Left ventricle myocardium inferior (tissue), 1 donor: ENCODE measurements at regions not wholly inside any gene's neighbourhood (a gene's known extent, or its start where the extent isn't known, plus 50 kb on each side); places are given as distances from the start of the nearest gene placed in this dataset.

ENCODE experiments used
- DNase-seq: peaks from one replicate; pipeline ENCODE4 v3.0.0-alpha.2; 2020
- H3K27ac ChIP-seq: fragments of 200-600 bp; replicated peaks from 2 replicates; pipeline ENCODE4 v1.8.0; 2021
- H3K27me3 ChIP-seq: fragments of 200-600 bp; 2 replicates; pipeline ENCODE4 v1.8.0; 2021; ENCODE audit warnings: low read depth
- H3K36me3 ChIP-seq: fragments of 200-600 bp; 2 replicates; pipeline ENCODE4 v1.8.0; 2021
- H3K4me1 ChIP-seq: fragments of 200-600 bp; 2 replicates; pipeline ENCODE4 v1.8.0; 2021
- H3K4me3 ChIP-seq: fragments of 200-600 bp; 2 replicates; pipeline ENCODE4 v1.8.0; 2021; ENCODE audit warnings: mild to moderate bottlenecking, moderate library complexity
- H3K9me3 ChIP-seq: fragments of 200-600 bp; replicated peaks from 2 replicates; pipeline ENCODE4 v1.8.0; 2021
- CTCF ChIP-seq: fragments of 200-600 bp; IDR thresholded peaks from 2 replicates; pipeline ENCODE4 v1.8.0; 2021; ENCODE audit warnings: antibody characterized with exemption, mild to moderate bottlenecking, borderline replicate concordance
- intact Hi-C: fragments of 100-400 bp; cut with micrococcal nuclease; formaldehyde crosslinking; loops from one replicate; pipeline ENCODE4 v1.11.0; 2022
- donor health status: DM: no; HTN: yes; CAD: no; lungs with severe emphysema.

DNA sequence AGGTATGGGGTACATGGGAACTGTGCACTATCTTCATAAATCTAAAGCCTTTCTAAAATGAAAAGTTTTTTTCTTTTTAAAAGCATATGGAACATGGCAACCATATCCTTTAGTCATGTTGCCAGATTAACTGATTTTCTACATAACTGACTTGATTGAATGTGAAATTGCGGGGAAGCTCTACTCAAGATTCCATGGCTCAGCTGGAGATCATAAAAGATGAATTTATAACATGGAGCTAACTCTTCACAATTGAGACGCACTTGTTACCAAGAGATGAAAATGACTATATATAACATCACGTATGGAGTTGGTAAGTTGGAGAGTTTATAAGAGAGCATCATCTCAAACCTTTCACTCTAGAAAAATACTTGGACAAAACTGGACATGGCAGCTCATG is 190.2 kb upstream of the MYO3A start:
- Histone ChIP-seq H3K4me3 (no peak overlapping the region), H3K4me1 (no peaks in the 10 kb centered on the region), H3K27ac (no peak overlapping the region), H3K36me3 (no peaks in the 10 kb centered on the region), H3K9me3 (no peaks in the 10 kb centered on the region), H3K27me3 (peaks cover 9% of the 10 kb centered on the region)
- no peak for TF ChIP-seq CTCF
- intact Hi-C loops = no loop called here
- no peak for DNase-seq

DNA sequence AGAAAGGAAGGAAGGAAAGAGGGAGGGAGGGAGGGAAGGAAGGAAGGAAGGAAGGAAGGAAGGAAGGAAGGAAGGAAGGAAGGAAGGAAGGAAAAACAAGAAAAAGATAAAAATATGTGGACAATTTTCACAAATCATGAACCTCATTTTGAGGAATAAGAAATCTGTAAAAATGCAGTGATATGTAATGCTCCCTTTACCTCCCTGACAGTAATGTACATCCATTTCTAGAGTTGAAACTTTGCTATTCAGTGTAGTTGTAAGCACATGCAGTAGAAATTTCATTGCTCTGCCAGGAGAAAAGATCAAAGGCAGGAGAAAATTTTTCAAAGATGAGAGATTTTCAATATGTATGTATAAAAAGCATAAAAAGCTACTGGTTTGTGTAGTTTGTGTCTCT is 189.5 kb upstream of the MYO3A start:
- intact Hi-C loops = no loop called here
- no peak for TF ChIP-seq CTCF
- Histone ChIP-seq H3K4me3 (no peak overlapping the region), H3K9me3 (no peaks in the 10 kb centered on the region), H3K36me3 (no peaks in the 10 kb centered on the region), H3K27me3 (peaks cover 9% of the 10 kb centered on the region), H3K4me1 (no peaks in the 10 kb centered on the region), H3K27ac (no peak overlapping the region)
- no peak for DNase-seq

GRCh38 chr10:25745976-25746375 is 188.1 kb upstream of the MYO3A start:
- Histone ChIP-seq H3K9me3 (no peaks in the 10 kb centered on the region), H3K36me3 (no peaks in the 10 kb centered on the region), H3K27me3 (peaks cover 9% of the 10 kb centered on the region), H3K27ac (no peak overlapping the region), H3K4me3 (no peak overlapping the region), H3K4me1 (no peaks in the 10 kb centered on the region)
- TF ChIP-seq CTCF = no peak
- intact Hi-C loops = no loop called here
- DNase-seq = no peak

DNA sequence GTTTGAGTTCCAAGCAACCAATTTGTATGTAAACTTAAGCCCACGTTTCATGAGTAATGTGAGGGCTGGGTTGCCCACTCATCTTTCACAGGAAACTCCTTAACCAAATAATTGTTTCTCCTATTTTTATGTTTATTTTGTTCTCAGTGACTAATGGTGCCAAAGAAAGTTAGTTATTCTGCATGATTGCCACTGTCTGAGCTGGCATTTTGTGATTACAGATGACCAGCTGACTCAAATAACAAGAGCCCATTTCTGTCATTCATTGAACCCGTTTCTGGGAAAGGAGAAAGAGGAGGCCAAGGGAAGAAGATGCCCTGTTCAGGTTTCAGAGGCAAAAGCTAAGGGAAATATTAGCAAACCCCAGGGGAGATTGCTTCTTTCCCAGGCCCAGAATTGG is 186.9 kb upstream of the MYO3A start:
- no peak for DNase-seq
- Histone ChIP-seq H3K4me3 (no peak overlapping the region), H3K4me1 (no peaks in the 10 kb centered on the region), H3K27me3 (peaks cover 4% of the 10 kb centered on the region), H3K27ac (no peak overlapping the region), H3K9me3 (no peaks in the 10 kb centered on the region), H3K36me3 (no peaks in the 10 kb centered on the region)
- TF ChIP-seq CTCF = no peak
- intact Hi-C loops = no loop called here

DNA sequence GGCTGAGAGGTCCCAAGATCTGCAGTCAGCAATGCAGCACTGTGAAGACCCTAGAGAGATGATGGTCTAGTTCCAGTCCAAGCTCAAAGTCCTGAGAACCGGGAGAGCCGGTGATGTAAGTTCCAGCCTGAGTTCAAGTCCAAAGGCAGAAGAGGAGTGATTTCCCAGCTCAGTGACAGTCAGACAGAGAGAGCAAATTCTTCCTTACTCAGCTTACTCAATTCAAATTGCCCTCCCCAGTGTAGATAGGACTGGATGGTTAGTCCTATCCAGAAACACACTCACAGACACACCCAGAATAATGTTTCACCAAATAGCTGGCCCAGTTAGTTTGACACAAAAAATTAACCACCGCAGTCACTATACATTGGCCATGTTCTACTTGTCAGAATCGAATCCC is 185.5 kb upstream of the MYO3A start:
- H3K36me3 ChIP-seq = no peaks in the 10 kb centered on the region

More for the DNA sequence above, 185.5 kb upstream of the MYO3A start:
- Histone ChIP-seq H3K27ac (no peak overlapping the region), H3K4me1 (no peaks in the 10 kb centered on the region), H3K9me3 (no peaks in the 10 kb centered on the region), H3K4me3 (no peak overlapping the region), H3K27me3 (no peaks in the 10 kb centered on the region)
- DNase-seq = no peak
- no peak for TF ChIP-seq CTCF
- intact Hi-C loops = no loop called here
